Tibial nerve (tissue), 4 donors: ENCODE measurements at regions not wholly inside any gene's neighbourhood (a gene's known extent, or its start where the extent isn't known, plus 50 kb on each side); places are given as distances from the start of the nearest gene placed in this dataset.

Experiments used
- DNase-seq, 2 donors: peaks; one replicate each; pipeline ENCODE4 v3.0.0-alpha.2; 2019; ENCODE audit warnings: low spot score in 2 of 2
- H3K27ac ChIP-seq, 4 donors: fragments of 200-600 bp; sonication (generic) in 3 of 4; one replicate each; pipeline ENCODE4 v1.5.1; 2017 to 2019; ENCODE audit warnings: mild to moderate bottlenecking in 1 of 4
- H3K27me3 ChIP-seq, 2 donors: fragments of 200-600 bp; sonication (generic) in 1 of 2; one replicate each; pipeline versions ENCODE4 v1.5.1 to v1.6.0; 2017 to 2019
- H3K36me3 ChIP-seq, 3 donors: fragments of 200-600 bp; sonication (generic); one replicate each; pipeline ENCODE4 v1.5.1; 2018 to 2019
- H3K4me1 ChIP-seq, 4 donors: fragments of 200-600 bp; sonication (generic) in 3 of 4; one replicate each; pipeline ENCODE4 v1.5.1; 2017 to 2019
- H3K4me3 ChIP-seq, 4 donors: fragments of 200-600 bp; sonication (generic) in 3 of 4; one replicate each; pipeline ENCODE4 v1.5.1; 2017 to 2019; ENCODE audit warnings: mild to moderate bottlenecking in 1 of 4, moderate library complexity in 1 of 4
- H3K9me3 ChIP-seq, 4 donors: fragments of 200-600 bp; sonication (generic) in 3 of 4; one replicate each; pipeline ENCODE4 v1.5.1; 2017 to 2019
- CTCF ChIP-seq, 5 experiments: fragments of 200-600 bp in 3 of 5; fragments of 450-650 bp in 2 of 5; sonication (generic) in 3 of 5; IDR thresholded peaks; one replicate each; pipeline ENCODE4 v1.5.1; 2016 to 2019; ENCODE audit warnings: antibody characterized with exemption in 5 of 5, mild to moderate bottlenecking in 3 of 5, moderate library complexity in 2 of 5
- EP300 ChIP-seq, 2 donors: sonication (generic); formaldehyde crosslinking; IDR thresholded peaks; one replicate each; pipeline ENCODE4 v1.6.1; 2017; ENCODE audit warnings: antibody characterized with exemption in 2 of 2, mild to moderate bottlenecking in 1 of 2
- POLR2A ChIP-seq, 2 donors: fragments of 450-650 bp; IDR thresholded peaks; one replicate each; pipeline ENCODE4 v1.6.1; 2017; ENCODE audit warnings: antibody characterized with exemption in 2 of 2, mild to moderate bottlenecking in 2 of 2, moderate library complexity in 2 of 2
- WGBS, 2 donors: methylation state at CpG; one replicate each; pipeline ENCODE4 v1.1.5; 2018; 5-methylcytosine and 5-hydroxymethylcytosine counted together

GRCh38 chr14:106201376-106201775 is 675.0 kb downstream of the TMEM121 start:
- 75 to 77% methylated on average over 2 of the region's 2 CpGs for WGBS, 2 donors
- no peak for DNase-seq
- H3K27me3 ChIP-seq, result no peaks in the 10 kb centered on the region

GRCh38 chr14:106203438-106203837 is 677.1 kb downstream of the TMEM121 start:
- Histone ChIP-seq H3K4me3 (no peak overlapping the region), H3K36me3 (no peaks in the 10 kb centered on the region), H3K27me3 (no peaks in the 10 kb centered on the region), H3K9me3 (peaks cover 0 to 5% (median 0%) of the 10 kb centered on the region in 4 donors), H3K27ac (no peak overlapping the region), H3K4me1 (no peaks in the 10 kb centered on the region)
- no peak for TF ChIP-seq CTCF (IDR thresholded peaks at IDR 0.05)
- no peak for TF ChIP-seq POLR2A (IDR thresholded peaks at IDR 0.05)
- TF ChIP-seq EP300 (IDR thresholded peaks at IDR 0.05), result no peak
- no peak for DNase-seq
- WGBS, 2 donors, result 88% methylated on average over 9 of the region's 9 CpGs

More at GRCh38 chr14:106201376-106201775, 675.0 kb downstream of the TMEM121 start:
- Histone ChIP-seq H3K4me1 (no peaks in the 10 kb centered on the region), H3K27ac (no peak overlapping the region), H3K4me3 (no peak overlapping the region), H3K36me3 (no peaks in the 10 kb centered on the region), H3K9me3 (peaks cover 0 to 5% (median 0%) of the 10 kb centered on the region in 4 donors)
- TF ChIP-seq EP300 (IDR thresholded peaks at IDR 0.05), result no peak
- no peak for TF ChIP-seq CTCF (IDR thresholded peaks at IDR 0.05)
- TF ChIP-seq POLR2A (IDR thresholded peaks at IDR 0.05), result no peak

- Histone ChIP-seq H3K4me1 (no peaks in the 10 kb centered on the region), H3K36me3 (no peaks in the 10 kb centered on the region), H3K27me3 (no peaks in the 10 kb centered on the region), H3K9me3 (peaks cover 0 to 5% (median 0%) of the 10 kb centered on the region in 4 donors), H3K27ac (no peak overlapping the region), H3K4me3 (no peak overlapping the region)
- TF ChIP-seq CTCF (IDR thresholded peaks at IDR 0.05), result no peak
- no peak for TF ChIP-seq EP300 (IDR thresholded peaks at IDR 0.05)
- TF ChIP-seq POLR2A (IDR thresholded peaks at IDR 0.05), result no peak
- 83 to 87% methylated on average over 18 of the region's 18 CpGs for WGBS, 2 donors
- no peak for DNase-seq
These were observed 677.7 kb downstream of the TMEM121 start for GRCh38 chr14:106204063-106204462.

GRCh38 chr14:106207316-106207715 is 680.9 kb downstream of the TMEM121 start:
- no peaks in the 10 kb centered on the region for H3K27me3 ChIP-seq
- TF ChIP-seq CTCF (IDR thresholded peaks at IDR 0.05) (no peak), POLR2A (IDR thresholded peaks at IDR 0.05) (no peak), EP300 (IDR thresholded peaks at IDR 0.05) (no peak)
- WGBS, 2 donors, result 54 to 55% methylated on average over 1 of the region's 1 CpG

GRCh38 chr14:106208794-106209193 is 682.4 kb downstream of the TMEM121 start:
- H3K9me3 ChIP-seq, result peaks cover 0 to 5% (median 0%) of the 10 kb centered on the region in 4 donors
- no peak overlapping the region for H3K27ac ChIP-seq
- DNase-seq, result no peak
- WGBS, 2 donors, result 61 to 63% methylated on average over 2 of the region's 2 CpGs
- no peak overlapping the region for H3K4me3 ChIP-seq
- no peaks in the 10 kb centered on the region for H3K36me3 ChIP-seq
- TF ChIP-seq EP300 (IDR thresholded peaks at IDR 0.05) (no peak), POLR2A (IDR thresholded peaks at IDR 0.05) (no peak), CTCF (IDR thresholded peaks at IDR 0.05) (no peak)
- no peaks in the 10 kb centered on the region for H3K4me1 ChIP-seq
- H3K27me3 ChIP-seq, result no peaks in the 10 kb centered on the region

More at GRCh38 chr14:106207316-106207715, 680.9 kb downstream of the TMEM121 start:
- Histone ChIP-seq H3K27ac (no peak overlapping the region), H3K36me3 (no peaks in the 10 kb centered on the region), H3K4me1 (no peaks in the 10 kb centered on the region), H3K4me3 (no peak overlapping the region), H3K9me3 (peaks cover 0 to 5% (median 0%) of the 10 kb centered on the region in 4 donors)
- DNase-seq, result no peak
